Uterus (tissue), 3 donors: ENCODE measurements at regions not wholly inside any gene's neighbourhood (a gene's known extent, or its start where the extent isn't known, plus 50 kb on each side); places are given as distances from the start of the nearest gene placed in this dataset.

Source experiments
- DNase-seq, 2 donors: peaks; one replicate each; pipeline ENCODE4 v3.0.0-alpha.2; 2019 to 2020
- H3K27ac ChIP-seq, 2 donors: fragments of 200-600 bp; sonication (generic); 1 replicate in 1 of 2; 2 replicates in 1 of 2; pipeline ENCODE4 v1.5.1; 2016 to 2018
- H3K27me3 ChIP-seq, 2 donors: fragments of 200-600 bp; sonication (generic); one replicate each; pipeline ENCODE4 v1.5.1; 2018 to 2019; ENCODE audit warnings: control low read depth in 1 of 2
- H3K36me3 ChIP-seq, 2 donors: fragments of 200-600 bp; sonication (generic); one replicate each; pipeline ENCODE4 v1.5.1; 2019; ENCODE audit warnings: control low read depth in 1 of 2
- H3K4me1 ChIP-seq, 2 donors: fragments of 200-600 bp; sonication (generic); one replicate each; pipeline ENCODE4 v1.5.1; 2018 to 2019; ENCODE audit warnings: control low read depth in 1 of 2
- H3K4me3 ChIP-seq, 2 donors: fragments of 200-600 bp; sonication (generic); 1 replicate in 1 of 2; 2 replicates in 1 of 2; pipeline ENCODE4 v1.5.1; 2018 to 2019; ENCODE audit warnings: mild to moderate bottlenecking in 1 of 2
- H3K9me3 ChIP-seq, 2 donors: fragments of 200-600 bp; sonication (generic); one replicate each; pipeline ENCODE4 v1.5.1; 2019; ENCODE audit warnings: control low read depth in 1 of 2
- CTCF ChIP-seq, 4 experiments: fragments of 200-600 bp in 2 of 4; fragments of 450-650 bp in 2 of 4; sonication (generic) in 2 of 4; IDR thresholded peaks; one replicate each; pipeline ENCODE4 v1.5.1; 2016 to 2019; ENCODE audit warnings: antibody characterized with exemption in 4 of 4, mild to moderate bottlenecking in 2 of 4, moderate library complexity in 1 of 4
- POLR2A ChIP-seq, 2 donors: fragments of 450-650 bp; IDR thresholded peaks; one replicate each; pipeline ENCODE4 v1.6.1; 2016; ENCODE audit warnings: antibody characterized with exemption in 2 of 2, mild to moderate bottlenecking in 1 of 2, moderate library complexity in 1 of 2
- intact Hi-C: fragments of 100-400 bp; cut with DNase I; formaldehyde crosslinking; loops from one replicate; pipeline ENCODE4 v1.15.1; 2023; ENCODE audit warnings: low total_unique reads
- donor health status: DM: yes; HTN: yes; CAD: no.

- no peaks in the 10 kb centered on the region for H3K36me3 ChIP-seq
- no peak overlapping the region for H3K4me3 ChIP-seq
- H3K27ac ChIP-seq, result no peak overlapping the region
- DNase-seq, result no peak
- no peak for TF ChIP-seq CTCF (IDR thresholded peaks at IDR 0.05)
- no peak for TF ChIP-seq POLR2A (IDR thresholded peaks at IDR 0.05)
- H3K4me1 ChIP-seq, result no peaks in the 10 kb centered on the region
- H3K9me3 ChIP-seq, result no peaks in the 10 kb centered on the region
- intact Hi-C loops, result no loop called here
- H3K27me3 ChIP-seq, result no peaks in the 10 kb centered on the region
Measured at GRCh38 chr5:166883016-166883415, 1408.4 kb upstream of the WWC1 start.

- Histone ChIP-seq H3K4me1 (no peaks in the 10 kb centered on the region), H3K27me3 (no peaks in the 10 kb centered on the region), H3K4me3 (no peak overlapping the region), H3K9me3 (no peaks in the 10 kb centered on the region), H3K27ac (no peak overlapping the region), H3K36me3 (no peaks in the 10 kb centered on the region)
- no peak for DNase-seq
- intact Hi-C loops, result no loop called here
- TF ChIP-seq CTCF (IDR thresholded peaks at IDR 0.05), result no peak
- no peak for TF ChIP-seq POLR2A (IDR thresholded peaks at IDR 0.05)
Measured at GRCh38 chr5:166898166-166898565, 1393.3 kb upstream of the WWC1 start.

GRCh38 chr5:166899343-166899742, 1392.1 kb upstream of the WWC1 start:
- Histone ChIP-seq H3K27me3 (no peaks in the 10 kb centered on the region), H3K4me3 (no peak overlapping the region), H3K4me1 (no peaks in the 10 kb centered on the region), H3K9me3 (no peaks in the 10 kb centered on the region), H3K36me3 (no peaks in the 10 kb centered on the region), H3K27ac (no peak overlapping the region)
- TF ChIP-seq CTCF (IDR thresholded peaks at IDR 0.05) (no peak), POLR2A (IDR thresholded peaks at IDR 0.05) (no peak)
- intact Hi-C loops, result no loop called here
- no peak for DNase-seq

GRCh38 chr5:166904571-166904970, 1386.9 kb upstream of the WWC1 start:
- no peaks in the 10 kb centered on the region for H3K36me3 ChIP-seq
- intact Hi-C loops, result no loop called here
- H3K27me3 ChIP-seq, result no peaks in the 10 kb centered on the region
- H3K9me3 ChIP-seq, result no peaks in the 10 kb centered on the region
- no peaks in the 10 kb centered on the region for H3K4me1 ChIP-seq
- TF ChIP-seq POLR2A (IDR thresholded peaks at IDR 0.05) (no peak), CTCF (IDR thresholded peaks at IDR 0.05) (no peak)
- no peak for DNase-seq
- no peak overlapping the region for H3K27ac ChIP-seq
- no peak overlapping the region for H3K4me3 ChIP-seq

GRCh38 chr5:166906991-166907713, 1384.3 kb upstream of the WWC1 start:
- no peaks in the 10 kb centered on the region for H3K27me3 ChIP-seq
- intact Hi-C loops, result no loop called here
- H3K9me3 ChIP-seq, result no peaks in the 10 kb centered on the region
- no peak overlapping the region for H3K4me3 ChIP-seq
- no peak overlapping the region for H3K27ac ChIP-seq
- TF ChIP-seq POLR2A (IDR thresholded peaks at IDR 0.05) (no peak), CTCF (IDR thresholded peaks at IDR 0.05) (no peak)
- DNase-seq, result no peak
- H3K36me3 ChIP-seq, result no peaks in the 10 kb centered on the region
- H3K4me1 ChIP-seq, result no peaks in the 10 kb centered on the region
